Femur (tissue), 1 donor: ENCODE measurements at regions not wholly inside any gene's neighbourhood (a gene's known extent, or its start where the extent isn't known, plus 50 kb on each side); places are given as distances from the start of the nearest gene placed in this dataset.
A peak's percentile ranks its signal among the peaks of the same experiment; 100 is the strongest.
"Not testable (repeated sequence)": the region's sequence is repeated elsewhere in the genome, so short reads cannot be mapped to it uniquely, and the experiment has no call there.

Experiments
- DNase-seq: peaks from one replicate; pipeline ENCODE4 v3.0.0-alpha.2; 2017

DNA sequence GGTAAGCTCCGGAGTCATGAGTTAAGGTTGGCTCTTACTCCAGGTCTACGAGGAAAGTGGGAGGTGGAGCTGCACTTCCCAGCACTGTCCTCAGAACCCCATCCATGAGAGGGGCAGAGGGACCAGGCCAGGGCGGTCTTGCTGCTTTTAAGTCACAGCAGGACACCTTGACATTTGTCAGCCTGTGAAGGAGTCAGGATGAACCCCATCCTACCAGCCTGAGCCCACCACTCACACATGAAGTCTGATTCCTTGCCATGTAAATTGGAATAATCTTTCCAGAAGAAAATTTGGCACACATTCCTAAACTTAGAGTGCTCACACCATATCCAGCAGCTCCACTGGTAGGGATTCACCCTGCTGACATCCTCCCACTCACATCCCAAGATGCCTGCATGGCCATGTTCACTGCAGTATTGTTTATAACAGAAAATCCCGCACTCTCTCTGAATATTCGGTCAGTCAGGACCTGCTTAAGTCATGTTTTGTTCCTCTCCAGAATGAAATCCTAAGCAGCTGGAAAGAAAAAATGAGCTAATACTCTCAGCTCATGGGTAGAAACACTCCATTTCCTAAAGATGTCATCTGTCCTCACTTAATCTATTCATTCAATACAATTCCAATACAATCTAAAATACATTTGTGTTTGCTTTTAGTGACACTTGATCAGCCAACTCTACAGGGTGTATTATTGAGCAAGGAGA lies 79.3 kb upstream of the COL5A1 start:
- DNase-seq, result no peak

DNA sequence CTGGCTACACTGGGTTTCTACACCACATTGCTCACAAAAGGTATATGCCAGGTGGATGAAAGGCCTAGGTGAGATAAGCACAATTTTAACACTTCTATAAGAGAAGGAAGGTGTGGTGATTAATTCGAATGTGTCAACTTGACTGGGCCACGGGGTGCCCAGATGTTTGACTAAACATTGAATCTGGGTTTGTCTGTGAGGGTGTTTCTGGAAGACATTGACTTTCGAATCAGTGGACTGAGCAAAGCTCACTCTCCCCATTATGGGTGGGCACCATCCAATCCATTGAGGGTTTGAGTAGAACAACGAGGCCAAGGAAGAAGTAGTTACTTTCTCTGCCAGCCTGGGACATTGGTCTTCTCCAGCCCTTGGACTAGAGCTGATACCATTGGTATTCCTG lies 78.2 kb upstream of the COL5A1 start:
- DNase-seq, result no peak

DNA sequence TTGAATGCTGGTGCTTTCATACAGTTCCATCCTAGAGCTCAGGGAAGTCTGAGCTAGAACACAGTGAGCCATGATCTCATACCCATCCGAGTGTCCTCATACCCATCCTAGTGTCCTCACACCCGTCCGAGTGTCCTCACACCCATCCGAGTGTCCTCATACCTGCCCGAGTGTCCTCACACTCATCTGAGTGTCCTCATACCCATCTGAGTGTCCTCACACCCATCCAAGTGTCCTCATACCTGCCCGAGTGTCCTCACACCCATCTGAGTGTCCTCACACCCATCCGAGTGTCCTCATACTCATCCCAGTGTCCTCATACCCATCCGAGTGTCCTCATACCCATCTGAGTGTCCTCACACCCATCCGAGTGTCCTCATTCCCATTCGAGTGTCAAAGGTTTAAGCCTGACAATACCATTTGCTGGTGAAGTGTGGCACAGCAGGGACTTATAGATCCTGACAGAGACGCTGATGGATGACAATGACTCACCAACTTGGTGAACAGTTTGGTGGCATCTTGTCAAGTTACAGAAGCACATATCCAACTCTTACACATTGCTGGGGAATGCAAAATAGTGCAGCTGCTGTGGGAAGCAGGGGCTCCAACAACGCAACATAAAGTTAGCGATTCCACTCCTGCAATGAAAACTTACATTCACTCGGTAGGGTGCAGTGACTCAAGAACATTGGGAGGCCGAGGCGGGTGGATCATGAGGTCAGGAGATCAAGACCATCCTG lies 77.0 kb upstream of the COL5A1 start:
- DNase-seq, result peak; percentile 32

DNA sequence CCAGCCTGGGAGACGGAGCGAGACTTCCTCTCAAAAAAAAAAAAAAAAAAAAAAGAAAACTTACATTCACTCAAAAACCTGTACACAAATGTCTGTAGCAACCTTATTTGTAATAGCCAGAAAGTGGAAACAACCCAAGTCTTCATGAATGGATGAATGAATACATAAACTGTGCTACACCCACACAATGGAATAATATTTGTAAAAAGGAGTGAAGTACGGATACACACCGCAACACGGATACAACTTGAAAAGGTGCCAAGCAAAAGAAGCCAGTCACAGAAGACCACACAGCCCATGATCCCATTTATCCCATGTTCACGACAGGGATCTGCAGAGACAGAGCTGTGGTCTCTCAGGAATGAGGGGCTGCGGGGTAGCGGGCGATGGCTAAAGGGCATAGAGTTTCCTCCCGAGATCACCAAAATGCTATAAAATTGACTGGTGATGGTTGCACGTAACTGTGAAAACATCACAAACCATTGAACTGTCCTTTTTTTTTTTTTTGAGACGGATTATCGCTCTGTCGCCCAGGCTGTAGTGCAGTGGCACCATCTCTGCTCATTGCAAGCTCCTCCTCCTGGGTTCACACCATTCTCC lies 76.2 kb upstream of the COL5A1 start:
- DNase-seq, result no peak

DNA sequence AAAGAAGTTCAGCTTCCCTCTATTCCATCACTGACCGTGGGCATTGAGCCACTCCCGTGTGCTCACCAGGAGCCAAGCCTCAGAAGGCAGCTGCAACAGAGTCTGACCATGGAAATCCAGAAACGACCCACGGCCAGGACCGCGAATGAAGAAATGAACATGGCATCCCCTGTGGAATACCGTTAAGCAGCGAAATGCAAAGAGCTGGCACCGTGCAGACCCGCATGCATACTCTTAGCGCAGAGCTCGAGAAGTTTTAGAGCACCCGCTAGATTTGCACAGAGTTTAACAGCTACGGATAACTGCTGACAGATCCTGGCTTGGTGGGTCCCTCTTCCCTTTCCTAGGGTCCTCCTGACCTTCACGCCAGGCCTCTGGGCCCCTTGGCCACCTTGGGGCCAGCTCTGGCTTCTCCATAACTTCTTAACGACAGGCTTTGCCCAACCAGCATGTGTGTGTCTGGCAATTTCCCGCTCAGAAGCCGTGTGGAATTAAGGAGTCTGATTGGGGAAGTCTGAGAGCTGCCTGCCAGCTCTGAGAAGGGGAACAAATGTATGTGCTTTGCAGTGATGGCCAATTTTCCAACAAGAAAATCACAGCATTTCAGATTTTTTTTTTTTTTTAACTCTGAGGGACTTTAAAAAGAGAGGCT lies 75.3 kb upstream of the COL5A1 start:
- peak; percentile 73 for DNase-seq

DNA sequence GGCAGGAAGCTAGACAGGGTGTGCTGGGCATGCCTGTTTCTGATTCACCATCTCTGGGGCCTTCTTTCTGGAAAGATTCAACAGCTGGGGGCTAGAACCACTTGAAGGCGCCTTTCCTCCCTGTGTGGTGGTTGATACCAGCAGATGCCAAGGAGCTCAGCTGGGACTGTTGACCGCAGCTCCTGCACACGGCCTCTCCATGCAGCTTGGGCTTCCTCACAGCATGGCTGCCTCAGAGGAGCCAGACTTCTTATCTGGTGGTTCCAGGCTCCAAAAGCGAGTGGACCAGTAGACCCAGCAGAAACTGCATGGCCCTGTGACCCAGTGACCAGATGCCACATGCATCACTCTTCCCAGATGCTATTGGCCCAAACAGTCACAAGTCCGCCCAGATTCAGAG lies 74.7 kb upstream of the COL5A1 start:
- DNase-seq, result no peak

DNA sequence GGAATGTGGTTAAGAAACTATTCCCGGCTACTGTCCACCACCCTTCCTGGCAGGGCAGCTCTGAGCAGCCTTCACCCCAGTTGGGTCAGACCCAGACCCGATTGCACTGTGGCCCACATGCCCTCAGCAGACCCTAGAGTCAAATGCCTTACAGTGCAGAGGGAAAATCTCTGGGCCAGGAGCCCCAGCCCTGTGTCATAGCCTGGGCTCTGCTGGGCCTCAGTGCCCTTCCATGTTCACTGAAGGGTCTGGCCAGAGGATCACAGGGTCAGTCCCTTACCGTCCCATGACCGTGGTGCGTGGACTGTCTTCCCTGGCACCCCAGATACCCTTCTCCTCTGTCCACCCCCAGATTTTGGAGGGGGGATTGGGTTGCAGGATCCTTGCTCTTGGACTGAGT lies 73.5 kb upstream of the COL5A1 start:
- DNase-seq, result peak; percentile 19

DNA sequence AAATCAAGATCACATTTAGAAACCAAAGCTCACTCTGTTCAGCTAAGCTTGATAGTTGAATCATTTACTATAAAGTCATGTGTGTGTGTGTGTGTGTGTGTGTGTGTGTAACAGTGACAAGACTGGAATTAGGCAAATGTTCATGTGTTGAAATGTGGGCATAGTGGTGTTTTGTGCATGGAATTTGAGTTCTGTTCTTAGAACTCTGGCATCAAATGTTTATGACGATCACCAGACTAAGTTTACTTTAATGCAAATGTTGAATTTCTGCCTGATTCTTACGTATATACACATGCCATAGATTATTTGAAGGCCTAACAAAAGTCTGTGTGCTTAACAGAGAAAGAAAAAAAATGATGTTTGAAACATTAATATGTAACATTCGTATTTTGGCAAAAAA lies 72.8 kb upstream of the COL5A1 start:
- DNase-seq, result no peak

DNA sequence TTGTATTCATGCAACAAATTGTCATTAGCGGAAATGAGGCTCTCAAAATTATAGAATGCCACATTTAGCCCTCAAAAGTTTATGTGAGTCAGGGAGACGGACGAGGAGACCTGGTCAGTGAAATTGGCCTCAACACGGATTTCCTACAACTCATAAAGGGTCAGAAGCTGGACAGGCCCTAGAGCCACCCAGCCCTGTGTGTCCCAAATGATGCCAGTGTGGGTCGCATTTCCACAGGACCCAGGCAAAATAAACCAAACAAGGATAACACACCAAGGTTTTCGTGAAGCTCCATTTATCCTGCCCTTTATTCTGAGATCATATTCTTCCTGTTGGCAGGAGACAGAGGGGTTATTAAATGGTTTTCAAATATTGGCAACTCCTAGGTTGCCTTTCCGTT lies 72.0 kb upstream of the COL5A1 start:
- DNase-seq, result no peak

DNA sequence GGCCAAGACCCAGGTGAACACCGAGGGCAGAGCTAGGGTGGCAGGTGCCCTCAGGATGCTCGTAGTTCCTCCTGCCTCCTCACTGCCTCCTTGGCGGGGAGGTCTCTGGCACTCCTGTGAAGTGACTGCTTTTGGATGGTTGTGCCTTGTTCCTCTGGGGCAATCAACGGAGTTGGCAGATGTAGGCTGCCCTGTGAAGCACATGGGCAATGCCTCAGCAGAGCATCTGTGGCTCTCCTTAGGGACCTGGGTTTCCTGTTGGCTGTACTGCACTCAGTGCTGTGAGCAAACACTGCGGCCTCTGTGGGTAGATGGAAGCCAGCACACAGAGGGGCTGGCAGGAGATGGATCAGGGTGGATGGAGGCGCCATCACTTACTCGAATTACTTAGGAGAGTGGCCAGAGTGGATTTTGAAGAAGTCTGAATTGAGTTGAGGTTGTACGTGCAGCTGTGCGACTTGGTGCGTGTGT lies 71.4 kb upstream of the COL5A1 start:
- DNase-seq, result peak; percentile 88

DNA sequence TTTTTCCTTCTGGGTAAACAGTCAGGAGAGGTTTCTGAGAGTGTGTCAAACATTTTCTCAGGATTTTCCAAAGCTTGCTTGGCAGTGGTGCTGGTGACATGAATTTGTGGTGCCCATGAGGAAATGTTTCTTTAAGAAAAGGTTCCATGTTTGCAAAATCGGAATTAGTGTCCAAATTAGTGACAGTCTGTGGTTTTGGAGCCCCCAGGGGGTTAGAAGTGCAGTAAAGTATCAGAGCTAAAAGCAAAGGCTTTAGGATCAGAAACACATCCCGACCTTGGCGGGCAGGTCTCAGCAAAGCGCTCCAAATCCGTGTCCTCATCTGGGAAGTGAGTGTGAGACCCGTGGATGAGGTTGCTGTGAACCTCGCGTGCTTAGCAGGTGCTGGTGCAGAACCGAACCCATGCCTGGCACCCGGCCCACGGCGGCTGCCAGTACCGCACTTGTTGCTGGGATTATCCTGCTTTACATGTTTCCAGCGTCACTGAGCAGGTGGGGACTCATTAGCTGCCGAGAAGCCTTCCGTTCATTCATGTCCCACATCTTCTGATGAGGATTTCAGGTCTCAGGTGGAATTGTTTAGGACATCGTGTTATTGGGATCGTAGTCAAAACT lies 70.8 kb upstream of the COL5A1 start:
- DNase-seq, result peak; percentile 64

DNA sequence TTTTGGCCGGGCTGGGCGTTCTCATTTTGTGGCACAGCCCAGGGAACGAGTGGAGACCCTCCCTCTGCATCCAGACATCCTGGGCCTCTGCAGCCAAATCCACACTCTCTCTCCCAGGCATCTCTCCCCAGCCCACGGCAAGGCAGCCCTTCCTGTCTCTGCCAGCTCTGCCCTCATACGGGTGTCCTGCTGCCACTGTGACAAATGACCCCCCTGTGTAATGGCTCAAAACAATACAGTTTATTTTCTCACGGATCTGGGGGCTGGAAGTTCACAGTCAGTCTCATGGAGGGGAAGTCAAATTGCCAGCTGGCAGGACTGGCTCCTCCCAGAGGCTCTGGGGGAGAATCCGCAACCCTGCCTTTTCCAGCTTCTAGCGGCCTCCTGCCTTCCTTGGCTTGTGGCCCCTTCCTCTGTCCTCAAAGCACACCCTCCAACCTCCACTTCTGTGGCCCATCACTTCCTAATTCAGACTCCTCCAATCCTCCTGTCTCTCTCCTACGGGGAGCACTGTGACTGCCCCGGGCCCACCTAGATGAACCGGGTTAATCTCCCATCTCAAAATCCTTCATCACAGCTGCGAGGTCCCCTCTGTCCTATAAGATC lies 70.2 kb upstream of the COL5A1 start:
- DNase-seq, result no peak

DNA sequence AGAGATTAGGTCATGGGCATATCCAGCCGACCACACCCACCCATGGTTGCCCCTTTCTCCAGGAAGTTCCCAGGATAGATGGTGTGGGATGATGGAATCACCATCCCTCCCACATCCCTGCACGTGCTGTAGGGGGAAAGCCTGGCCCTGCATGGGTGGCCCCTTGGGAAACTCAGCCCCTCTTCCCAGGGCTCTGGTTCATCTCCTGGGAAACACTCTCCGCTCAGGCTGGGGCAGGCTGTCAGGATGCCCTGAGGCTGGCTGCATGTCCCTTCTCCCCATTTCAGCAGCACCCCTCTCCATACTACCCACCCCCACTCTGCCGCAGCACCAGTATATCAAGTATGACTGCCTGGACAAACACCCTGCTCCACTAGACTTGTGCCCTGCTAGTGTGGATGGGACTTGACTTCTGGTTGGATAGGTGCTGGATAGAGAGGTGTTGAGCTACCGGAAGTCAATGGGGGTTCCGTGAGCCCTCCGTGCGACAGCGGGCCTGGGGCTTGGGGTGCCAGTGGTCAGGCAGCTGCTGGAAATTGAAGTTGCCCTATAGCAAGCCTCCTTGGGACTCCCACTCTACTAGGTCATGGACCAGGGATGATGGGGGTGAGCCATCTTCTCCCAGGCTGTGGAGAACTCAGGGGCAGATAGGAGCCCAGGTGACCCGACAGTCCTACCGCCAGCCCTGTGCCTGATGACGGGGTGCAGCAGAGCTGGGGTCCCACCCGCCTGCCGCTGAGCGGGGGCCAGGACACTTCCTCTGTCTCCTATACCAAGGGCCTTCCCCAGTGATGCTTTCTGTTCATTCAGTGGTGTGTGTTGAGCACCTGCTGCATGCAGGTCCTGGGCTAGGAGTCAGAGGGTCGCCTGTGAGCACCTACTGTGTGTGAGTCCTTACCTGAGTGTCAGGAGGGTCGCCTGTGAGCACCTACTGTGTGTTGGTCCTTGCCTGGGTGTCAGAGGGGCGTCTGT lies 69.4 kb upstream of the COL5A1 start:
- DNase-seq, result peak; percentile 20

DNA sequence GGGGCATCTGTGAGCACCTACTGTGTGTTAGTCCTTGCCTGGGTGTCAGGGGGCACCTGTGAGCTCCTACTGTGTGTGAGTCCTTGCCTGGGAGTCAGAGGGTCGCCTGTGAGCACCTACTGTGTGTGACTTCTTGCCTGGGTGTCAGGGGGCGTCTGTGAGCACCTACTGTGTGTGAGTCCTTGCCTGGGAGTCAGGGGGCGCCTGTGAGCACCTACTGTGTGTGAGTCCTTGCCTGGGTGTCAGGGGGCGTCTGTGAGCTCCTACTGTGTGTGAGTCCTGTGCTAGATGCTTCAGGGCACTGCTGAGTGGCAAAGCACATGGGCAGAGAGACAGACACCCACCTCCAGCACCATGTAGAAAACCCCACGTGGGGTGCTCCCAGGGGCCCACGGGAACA lies 66.9 kb upstream of the COL5A1 start:
- DNase-seq, result not testable (repeated sequence)

DNA sequence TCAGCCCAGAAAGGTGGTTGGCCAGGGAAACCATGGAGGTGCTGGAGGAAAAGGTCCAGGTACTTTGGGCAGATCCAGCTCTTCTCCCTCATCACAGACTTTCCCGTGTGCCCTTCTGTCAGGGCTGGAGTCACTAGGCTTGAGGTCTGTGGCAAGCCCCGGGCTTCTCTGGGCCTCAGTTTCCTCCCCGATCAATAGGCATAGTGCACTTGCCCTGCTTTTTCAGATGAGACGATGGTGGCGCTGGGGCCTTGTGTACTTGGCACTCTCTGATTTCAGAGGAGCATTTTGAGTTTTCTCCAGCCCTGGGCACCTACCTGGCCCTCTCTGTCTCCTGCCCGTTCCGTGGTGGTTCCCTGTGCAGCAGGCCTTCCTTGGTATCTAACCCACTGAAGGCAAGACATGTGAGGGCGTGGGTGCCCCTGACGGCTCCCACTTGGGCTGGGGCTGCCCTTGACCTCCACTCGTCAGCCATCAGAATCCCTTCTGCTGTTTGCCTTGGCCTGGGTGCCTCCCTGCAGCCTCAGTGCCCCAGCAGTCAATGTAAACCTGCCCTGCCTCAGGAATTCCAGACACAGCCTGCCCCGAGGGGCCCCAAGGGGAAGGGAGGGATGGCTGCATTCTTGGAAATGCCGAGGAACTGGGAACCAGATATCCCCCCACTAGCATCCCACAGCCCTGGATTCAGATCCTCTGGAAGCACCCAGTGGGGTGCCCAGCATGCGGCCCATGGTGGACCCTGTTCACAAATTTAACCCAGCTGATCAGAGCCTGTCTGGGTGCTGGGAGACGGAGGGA lies 66.3 kb upstream of the COL5A1 start:
- DNase-seq, result peak; percentile 17

DNA sequence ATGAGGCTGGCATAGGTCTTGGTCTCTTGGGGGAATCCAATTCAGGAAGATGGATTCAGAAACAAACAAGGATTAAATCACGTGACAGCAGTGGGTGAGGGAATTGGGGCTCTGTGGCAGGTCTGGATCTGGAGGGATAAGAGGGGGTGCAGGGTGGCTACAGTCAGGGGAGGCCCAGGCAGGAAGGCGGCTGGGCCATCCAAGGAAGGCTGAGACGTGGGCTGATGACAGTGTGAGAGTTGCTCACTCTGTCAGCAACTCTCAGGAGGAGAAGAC lies 65.8 kb upstream of the COL5A1 start:
- no peak for DNase-seq

DNA sequence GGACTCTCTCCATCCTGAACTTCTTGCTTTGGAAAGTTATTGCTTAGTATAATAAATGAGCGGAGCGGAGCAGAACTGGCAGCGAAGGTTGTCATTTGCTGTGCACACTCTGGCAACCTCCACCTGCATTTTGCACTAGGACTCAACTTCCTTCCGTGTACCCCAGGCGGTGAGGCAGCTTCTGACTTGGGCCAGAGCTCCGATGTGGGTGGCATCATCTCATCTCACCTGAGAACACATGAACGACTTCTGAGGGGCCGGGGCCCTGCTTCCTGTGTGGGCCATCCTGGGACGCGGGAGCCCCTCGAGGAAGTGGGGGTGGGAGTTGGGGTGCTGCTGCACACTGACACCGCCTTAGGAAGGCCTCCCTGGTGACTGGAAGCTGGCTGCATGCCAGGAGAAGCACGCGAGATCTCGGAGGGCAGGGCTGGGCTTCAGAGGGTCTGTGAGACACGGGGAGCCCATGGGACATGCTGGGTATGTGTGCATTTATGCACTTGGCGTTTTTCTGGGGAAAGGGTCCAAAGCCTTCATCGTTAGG lies 56.5 kb upstream of the COL5A1 start:
- peak; percentile 15 for DNase-seq

DNA sequence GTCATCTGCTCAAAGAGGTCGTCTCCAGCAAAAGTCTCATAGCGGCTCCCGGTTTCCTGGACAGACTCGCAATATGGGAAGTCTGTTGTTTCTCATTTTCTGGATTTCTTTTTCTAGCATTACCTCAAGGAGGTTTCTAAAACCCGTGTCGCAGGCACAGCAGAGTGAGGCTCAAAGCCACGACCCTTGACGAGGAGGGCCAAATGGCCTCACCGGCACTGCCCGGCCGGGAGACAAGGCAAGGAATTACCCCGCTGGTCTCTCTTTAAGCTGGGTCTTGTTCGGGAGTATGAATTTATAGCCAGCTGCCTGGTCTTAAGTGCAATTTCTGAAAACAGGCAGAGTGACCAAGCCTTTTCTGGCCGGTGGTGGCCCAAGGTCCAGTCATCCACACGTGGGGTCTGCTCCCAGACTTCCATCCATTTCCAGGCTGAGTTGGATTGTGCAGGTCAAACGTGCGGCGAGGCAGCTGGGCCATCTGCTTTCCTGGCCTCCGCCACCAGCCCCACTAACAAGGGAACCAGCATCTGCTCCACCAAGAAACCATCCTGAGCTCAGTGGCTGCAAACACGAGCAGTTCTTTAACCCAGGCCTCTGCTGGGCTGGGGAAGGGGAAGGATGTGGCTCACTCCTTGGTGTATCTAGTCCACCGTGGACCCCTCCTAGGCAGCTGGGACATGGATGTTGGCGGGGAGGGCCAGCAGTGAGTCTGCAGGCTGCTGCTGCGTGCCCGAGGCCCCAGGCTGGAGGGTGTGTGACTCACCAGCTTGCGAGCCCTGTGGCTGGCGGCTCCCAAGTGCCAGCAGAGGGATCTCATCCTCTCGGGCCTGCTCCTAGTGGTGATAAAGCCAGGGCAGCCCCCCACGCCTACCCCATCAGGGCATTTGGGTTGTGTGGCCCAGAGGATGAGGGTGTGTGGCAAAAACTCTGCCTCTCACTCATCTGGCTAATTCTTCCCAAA lies 55.6 kb upstream of the COL5A1 start:
- DNase-seq, result peak; percentile 28

DNA sequence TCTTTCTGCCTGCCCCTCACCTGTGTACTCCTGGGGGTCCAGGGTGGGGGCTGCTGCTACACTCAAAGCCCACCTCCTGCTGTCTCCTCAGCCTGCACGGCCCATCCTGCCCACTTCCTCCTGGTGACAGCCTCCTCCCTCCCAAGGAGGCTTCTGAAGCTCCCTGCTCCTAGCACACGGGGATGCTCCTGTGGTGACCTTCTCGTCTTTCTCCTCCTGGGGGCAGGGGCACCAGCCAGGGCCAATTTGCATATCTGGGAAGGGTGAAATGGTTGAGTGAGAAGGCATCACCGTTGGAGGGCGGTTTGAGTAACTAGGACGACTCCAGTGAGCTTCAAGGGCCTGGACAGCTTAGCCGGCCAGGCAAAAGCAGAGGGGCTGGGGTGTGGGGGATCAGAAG lies 51.9 kb upstream of the COL5A1 start:
- DNase-seq, result no peak
